HG03575 (cell line): ENCODE measurements at regions not wholly inside any gene's neighbourhood (a gene's known extent, or its start where the extent isn't known, plus 50 kb on each side); places are given as distances from the start of the nearest gene placed in this dataset.
A peak's percentile ranks its signal among the peaks of the same experiment; 100 is the strongest.

Source experiments
- ATAC-seq: cut with Tn5 transposase; IDR thresholded peaks from one replicate; pipeline ENCODE4 v1.9.1; 2021; ENCODE audit not compliant: unreplicated experiment, insufficient number of reproducible peaks, low FRiP score; ENCODE audit errors: extremely low read depth

GRCh38 chr11:92753161-92753560 lies 216.3 kb upstream of the MTNR1B start:
- ATAC-seq, result no peak

- ATAC-seq, result no peak
Measured at GRCh38 chr11:92758241-92758780, 211.1 kb upstream of the MTNR1B start.

DNA sequence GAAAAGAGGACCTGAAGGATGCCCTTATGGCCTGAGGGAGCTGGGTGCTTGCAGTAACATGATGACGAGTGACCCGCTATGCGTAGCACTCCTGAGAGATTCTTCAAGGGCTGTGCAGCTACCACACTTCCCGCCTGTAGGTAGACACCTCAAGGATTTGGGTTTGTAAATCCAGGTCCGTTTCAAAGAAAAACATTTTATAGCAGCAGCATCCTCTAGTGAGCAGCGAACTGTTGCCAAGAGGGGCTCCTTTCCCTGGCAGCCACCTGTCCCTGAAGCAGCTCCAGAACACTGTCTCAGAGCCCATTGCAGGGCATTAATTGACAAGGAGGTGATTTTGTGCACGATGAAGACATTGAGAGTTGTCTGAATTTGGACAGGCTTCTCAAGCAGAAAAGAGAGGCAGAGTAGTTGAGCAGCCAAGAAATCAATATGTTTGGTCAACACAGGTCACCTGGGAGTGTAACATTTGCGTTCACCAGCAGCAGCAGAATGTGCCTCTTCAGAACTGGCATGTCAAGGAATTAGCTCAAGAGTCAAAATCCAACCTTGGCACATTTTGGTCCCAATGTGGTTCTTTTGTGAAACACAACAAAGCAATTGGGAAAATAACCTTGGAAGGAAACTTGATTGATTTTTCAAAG lies 209.8 kb upstream of the MTNR1B start:
- no peak for ATAC-seq

DNA sequence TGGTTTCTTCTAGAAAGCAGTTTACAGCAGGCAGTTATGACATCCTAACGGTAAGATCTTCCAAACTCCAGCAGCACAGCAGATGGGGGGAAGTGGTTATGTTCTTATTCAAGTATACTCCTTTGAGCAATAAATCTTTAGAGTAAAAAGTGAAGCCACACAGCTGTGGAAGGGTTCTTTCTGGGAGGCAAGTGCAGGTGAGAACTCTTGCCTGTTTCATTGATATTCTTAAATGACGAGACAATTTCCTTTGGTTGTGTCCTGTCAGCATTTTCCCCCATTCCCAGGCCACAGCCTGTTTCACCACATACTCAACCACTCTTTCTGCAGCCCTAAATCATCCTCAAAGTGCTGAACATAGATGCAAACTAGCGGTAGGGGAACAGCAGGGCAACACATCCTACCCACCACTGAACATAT lies 207.3 kb upstream of the MTNR1B start:
- no peak for ATAC-seq

GRCh38 chr11:92763336-92763735 lies 206.1 kb upstream of the MTNR1B start:
- no peak for ATAC-seq

GRCh38 chr11:92764128-92764527 lies 205.3 kb upstream of the MTNR1B start:
- no peak for ATAC-seq

DNA sequence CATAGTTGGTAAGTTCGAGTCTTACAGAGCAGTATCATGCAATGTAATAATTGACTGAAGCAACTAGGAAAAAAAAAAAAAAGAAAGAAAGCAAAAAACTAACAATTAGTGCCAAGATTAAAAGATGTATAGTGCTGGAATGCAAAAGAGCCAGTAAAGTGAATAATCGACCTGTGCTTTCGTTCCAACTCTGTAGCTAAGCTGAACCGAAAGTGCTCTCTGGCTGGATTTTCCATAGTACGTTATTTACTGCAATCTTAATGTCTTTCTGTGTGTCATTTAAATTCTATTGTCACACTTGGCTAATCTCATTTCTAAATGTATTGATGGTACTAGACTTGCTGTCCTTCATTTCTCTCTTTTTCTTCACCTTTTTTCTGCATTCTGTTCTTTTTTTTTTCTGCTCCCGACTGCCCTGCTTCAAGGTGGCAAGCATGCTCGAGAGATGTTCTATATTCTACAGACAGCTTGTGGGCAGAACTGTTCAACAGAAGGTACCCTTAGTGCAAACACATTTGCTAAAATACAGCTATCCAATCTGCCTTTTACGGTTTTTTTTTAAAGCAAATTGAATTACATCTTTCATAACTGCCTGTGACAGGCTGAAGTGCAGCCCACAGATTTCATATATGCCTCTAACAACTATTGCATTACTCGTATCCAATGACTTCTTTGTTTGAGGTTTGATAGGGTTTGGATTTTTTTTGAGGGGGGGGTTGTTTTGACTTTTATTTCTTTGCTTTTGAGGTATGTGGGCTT lies 204.2 kb upstream of the MTNR1B start:
- ATAC-seq, result no peak

DNA sequence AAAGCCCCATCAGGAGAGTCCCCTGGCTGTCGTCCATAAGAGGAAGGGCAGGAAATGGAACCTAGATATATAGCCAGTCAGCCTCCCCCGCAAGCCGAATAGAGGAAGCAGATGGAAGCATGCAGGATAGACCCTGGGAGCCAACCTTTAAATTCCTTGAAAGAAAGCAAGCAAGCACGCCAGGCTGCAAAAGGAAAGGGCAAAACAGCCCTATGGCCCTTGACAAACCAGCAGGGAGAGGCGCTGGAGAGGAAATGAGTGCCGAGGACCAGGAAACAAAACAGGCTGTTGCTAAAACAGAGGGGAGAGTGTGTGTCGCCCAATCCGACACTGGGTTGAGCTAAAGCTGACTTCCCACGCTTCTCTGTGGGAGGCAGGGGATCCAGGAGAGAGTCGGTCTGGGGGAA lies 203.5 kb upstream of the MTNR1B start:
- ATAC-seq, result no peak

DNA sequence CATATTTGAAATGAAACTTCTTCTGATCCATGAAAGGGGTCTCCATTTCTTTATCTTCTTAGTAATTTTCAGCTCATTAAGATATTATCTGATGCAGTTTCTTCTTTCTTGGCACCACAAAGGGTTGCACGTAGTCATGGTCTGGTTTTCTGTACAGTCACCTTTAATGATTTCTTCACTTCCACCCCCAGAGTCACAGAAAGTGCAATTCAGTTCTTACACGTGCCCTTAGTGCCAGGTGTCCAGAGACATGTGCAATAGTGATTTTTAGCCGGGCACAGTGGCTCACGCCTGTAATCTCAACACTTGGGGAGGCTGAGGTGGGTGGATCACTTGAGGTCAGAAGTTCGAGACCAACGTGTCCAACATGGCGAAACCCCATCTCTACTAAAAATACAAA lies 202.8 kb upstream of the MTNR1B start:
- no peak for ATAC-seq

DNA sequence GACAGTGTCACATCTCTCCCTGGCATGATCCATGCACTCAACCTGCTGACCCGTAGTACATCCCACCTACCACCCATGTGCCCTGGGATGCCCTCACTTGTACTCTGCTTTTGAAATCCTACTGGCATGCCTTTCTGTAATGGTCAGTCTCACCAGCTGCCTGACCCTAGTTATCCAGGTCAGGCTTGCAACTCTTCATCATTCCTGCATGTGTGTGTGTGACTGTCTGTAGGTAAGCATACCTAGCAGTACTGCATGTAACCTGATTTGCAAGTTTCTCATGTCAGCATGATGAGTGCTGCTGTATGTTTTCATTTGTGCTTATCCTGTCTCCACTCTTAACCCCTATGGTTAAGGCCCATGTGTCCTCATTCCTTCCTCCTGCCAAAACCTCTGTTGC lies 202.0 kb upstream of the MTNR1B start:
- no peak for ATAC-seq

DNA sequence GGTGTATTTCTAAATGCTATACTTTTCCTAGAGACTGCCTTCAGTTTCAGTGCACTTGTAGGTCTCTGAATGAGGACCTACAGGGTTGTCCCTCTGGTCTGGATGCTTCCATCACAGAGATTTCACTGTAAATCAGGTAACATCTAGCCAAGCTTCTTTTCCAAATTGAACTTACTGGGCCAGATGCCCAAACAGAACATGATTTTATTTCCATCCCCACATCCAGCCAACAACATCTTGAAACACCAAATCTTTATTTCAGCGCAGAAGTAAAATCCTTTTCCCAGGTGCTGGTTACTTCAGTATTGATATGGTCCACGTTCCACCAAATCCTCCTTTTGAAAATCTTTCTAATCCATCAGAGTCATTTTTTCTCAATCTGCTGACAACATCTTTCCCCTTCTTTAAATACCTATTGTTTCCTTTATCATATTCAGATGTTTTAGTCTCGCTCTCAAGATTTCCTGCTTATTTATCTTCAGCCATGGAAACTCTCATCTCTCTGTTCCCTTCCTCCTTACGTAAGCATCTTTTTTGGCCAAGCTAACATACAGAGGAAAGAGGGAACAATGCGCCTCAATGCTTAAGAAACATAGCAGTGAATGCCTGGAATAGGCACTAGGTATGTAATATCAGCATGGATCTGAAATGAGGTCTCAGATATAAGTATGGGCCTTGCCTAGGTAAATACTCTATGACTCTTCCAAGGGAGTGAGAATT lies 201.2 kb upstream of the MTNR1B start:
- no peak for ATAC-seq

GRCh38 chr11:92769112-92769511 lies 200.3 kb upstream of the MTNR1B start:
- ATAC-seq, result no peak

DNA sequence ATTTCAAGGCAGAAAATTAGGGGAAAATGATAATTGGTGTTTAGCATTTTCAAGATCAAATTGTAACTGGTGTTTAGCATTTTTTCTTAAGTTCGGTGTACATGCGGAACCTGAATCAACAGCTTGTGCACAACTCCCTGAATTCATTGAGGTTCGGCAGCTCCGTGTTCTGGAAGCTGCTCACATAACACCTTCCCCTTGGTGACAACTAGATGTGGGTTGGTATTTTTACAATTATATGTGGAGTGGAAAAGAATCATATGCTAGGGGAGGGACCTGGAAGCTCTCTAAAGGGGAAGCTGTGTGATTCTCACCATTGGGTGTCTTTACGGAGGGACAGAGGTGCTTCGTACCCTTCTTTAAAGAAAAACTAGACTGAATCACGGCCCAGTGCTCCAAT lies 199.0 kb upstream of the MTNR1B start:
- ATAC-seq, result no peak

DNA sequence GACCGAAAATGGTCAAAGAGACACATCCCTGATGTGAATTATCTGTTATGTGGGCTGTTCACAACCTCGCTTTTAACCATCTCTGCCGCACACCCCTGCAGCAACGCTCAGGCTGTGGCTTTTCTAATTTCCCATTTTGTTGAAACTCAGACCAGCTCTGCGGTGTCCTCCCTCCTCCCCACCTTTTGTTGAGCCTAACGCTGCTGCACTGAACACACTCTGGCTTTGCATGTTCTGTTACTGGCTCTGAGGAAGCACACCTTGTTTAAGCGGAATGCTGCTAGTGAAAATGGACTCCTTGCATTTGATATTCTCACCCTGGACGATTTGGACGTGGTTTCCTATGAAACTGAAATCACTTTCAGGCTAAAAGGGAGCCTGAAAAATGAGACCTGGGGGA lies 198.5 kb upstream of the MTNR1B start:
- ATAC-seq, result no peak

GRCh38 chr11:92771701-92772100 lies 197.8 kb upstream of the MTNR1B start:
- ATAC-seq, result no peak

DNA sequence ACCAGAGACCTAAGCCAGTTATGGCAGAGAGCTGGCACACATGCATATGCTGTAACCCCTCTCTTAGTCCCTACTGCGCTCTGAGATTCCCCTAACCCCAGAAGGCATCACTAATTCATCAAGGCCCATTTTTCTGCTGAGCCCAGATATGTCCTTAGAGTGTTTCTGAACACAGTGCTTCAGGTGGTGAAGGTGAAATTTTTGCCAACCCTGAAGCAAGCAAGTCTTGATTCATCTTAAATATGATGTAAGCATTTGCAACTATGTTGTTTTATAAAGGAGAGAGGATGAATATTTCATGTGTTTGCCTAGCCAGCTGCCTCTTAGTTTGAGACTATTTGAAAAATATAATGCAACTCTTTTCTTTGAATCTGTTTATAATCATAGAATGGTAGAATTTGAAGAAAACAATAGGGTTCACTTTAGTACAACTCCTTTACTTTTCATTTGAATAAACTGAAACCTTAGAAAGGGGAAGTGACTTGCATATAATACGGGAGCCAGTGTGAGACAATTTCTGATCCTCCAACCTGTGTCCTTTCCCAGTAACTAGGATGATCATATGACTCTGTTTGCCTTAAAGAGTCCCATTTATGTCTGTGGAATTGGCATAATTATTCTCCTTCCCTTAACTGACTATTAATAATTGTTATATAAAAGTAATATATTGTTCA lies 194.3 kb upstream of the MTNR1B start:
- ATAC-seq, result peak; percentile 72

- ATAC-seq, result no peak
Measured at GRCh38 chr11:92776676-92777075, 192.8 kb upstream of the MTNR1B start.

- ATAC-seq, result no peak
Measured at GRCh38 chr11:92779746-92780145, 189.7 kb upstream of the MTNR1B start.

GRCh38 chr11:92781151-92781550 lies 188.3 kb upstream of the MTNR1B start:
- ATAC-seq, result no peak
